Tibial nerve (tissue), 4 donors: ENCODE measurements at regions not wholly inside any gene's neighbourhood (a gene's known extent, or its start where the extent isn't known, plus 50 kb on each side); places are given as distances from the start of the nearest gene placed in this dataset.
A peak's percentile ranks its signal among the peaks of the same experiment; 100 is the strongest.

Experiments
- DNase-seq, 2 donors: peaks; one replicate each; pipeline ENCODE4 v3.0.0-alpha.2; 2019; ENCODE audit warnings: low spot score in 2 of 2
- H3K27ac ChIP-seq, 4 donors: fragments of 200-600 bp; sonication (generic) in 3 of 4; one replicate each; pipeline ENCODE4 v1.5.1; 2017 to 2019; ENCODE audit warnings: mild to moderate bottlenecking in 1 of 4
- H3K27me3 ChIP-seq, 2 donors: fragments of 200-600 bp; sonication (generic) in 1 of 2; one replicate each; pipeline versions ENCODE4 v1.5.1 to v1.6.0; 2017 to 2019
- H3K36me3 ChIP-seq, 3 donors: fragments of 200-600 bp; sonication (generic); one replicate each; pipeline ENCODE4 v1.5.1; 2018 to 2019
- H3K4me1 ChIP-seq, 4 donors: fragments of 200-600 bp; sonication (generic) in 3 of 4; one replicate each; pipeline ENCODE4 v1.5.1; 2017 to 2019
- H3K4me3 ChIP-seq, 4 donors: fragments of 200-600 bp; sonication (generic) in 3 of 4; one replicate each; pipeline ENCODE4 v1.5.1; 2017 to 2019; ENCODE audit warnings: mild to moderate bottlenecking in 1 of 4, moderate library complexity in 1 of 4
- H3K9me3 ChIP-seq, 4 donors: fragments of 200-600 bp; sonication (generic) in 3 of 4; one replicate each; pipeline ENCODE4 v1.5.1; 2017 to 2019
- EP300 ChIP-seq, 2 donors: sonication (generic); formaldehyde crosslinking; IDR thresholded peaks; one replicate each; pipeline ENCODE4 v1.6.1; 2017; ENCODE audit warnings: antibody characterized with exemption in 2 of 2, mild to moderate bottlenecking in 1 of 2
- POLR2A ChIP-seq, 2 donors: fragments of 450-650 bp; IDR thresholded peaks; one replicate each; pipeline ENCODE4 v1.6.1; 2017; ENCODE audit warnings: antibody characterized with exemption in 2 of 2, mild to moderate bottlenecking in 2 of 2, moderate library complexity in 2 of 2
- WGBS, 2 donors: methylation state at CpG; one replicate each; pipeline ENCODE4 v1.1.5; 2018; 5-methylcytosine and 5-hydroxymethylcytosine counted together
- TF ChIP-seq, protein P1 (sequence below), 5 experiments: fragments of 200-600 bp in 3 of 5; fragments of 450-650 bp in 2 of 5; sonication (generic) in 3 of 5; IDR thresholded peaks; one replicate each; pipeline ENCODE4 v1.5.1; 2016 to 2019; ENCODE audit warnings: antibody characterized with exemption in 5 of 5, mild to moderate bottlenecking in 3 of 5, moderate library complexity in 2 of 5

- TF ChIP-seq, protein P1, sequence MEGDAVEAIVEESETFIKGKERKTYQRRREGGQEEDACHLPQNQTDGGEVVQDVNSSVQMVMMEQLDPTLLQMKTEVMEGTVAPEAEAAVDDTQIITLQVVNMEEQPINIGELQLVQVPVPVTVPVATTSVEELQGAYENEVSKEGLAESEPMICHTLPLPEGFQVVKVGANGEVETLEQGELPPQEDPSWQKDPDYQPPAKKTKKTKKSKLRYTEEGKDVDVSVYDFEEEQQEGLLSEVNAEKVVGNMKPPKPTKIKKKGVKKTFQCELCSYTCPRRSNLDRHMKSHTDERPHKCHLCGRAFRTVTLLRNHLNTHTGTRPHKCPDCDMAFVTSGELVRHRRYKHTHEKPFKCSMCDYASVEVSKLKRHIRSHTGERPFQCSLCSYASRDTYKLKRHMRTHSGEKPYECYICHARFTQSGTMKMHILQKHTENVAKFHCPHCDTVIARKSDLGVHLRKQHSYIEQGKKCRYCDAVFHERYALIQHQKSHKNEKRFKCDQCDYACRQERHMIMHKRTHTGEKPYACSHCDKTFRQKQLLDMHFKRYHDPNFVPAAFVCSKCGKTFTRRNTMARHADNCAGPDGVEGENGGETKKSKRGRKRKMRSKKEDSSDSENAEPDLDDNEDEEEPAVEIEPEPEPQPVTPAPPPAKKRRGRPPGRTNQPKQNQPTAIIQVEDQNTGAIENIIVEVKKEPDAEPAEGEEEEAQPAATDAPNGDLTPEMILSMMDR (IDR thresholded peaks at IDR 0.05) = no peak
- no peak for TF ChIP-seq POLR2A (IDR thresholded peaks at IDR 0.05)
- TF ChIP-seq EP300 (IDR thresholded peaks at IDR 0.05) = no peak
- H3K27me3 ChIP-seq = no peaks in the 10 kb centered on the region
- H3K27ac ChIP-seq = no peak overlapping the region
- no peak for DNase-seq
- H3K36me3 ChIP-seq = no peaks in the 10 kb centered on the region
- H3K4me3 ChIP-seq = no peak overlapping the region
- no peaks in the 10 kb centered on the region for H3K9me3 ChIP-seq
- 89 to 96% methylated on average over 3 of the region's 3 CpGs for WGBS, 2 donors
- H3K4me1 ChIP-seq = no peaks in the 10 kb centered on the region
Observed at GRCh38 chr19:28504727-28505126, 708.2 kb downstream of the UQCRFS1 start.

DNA sequence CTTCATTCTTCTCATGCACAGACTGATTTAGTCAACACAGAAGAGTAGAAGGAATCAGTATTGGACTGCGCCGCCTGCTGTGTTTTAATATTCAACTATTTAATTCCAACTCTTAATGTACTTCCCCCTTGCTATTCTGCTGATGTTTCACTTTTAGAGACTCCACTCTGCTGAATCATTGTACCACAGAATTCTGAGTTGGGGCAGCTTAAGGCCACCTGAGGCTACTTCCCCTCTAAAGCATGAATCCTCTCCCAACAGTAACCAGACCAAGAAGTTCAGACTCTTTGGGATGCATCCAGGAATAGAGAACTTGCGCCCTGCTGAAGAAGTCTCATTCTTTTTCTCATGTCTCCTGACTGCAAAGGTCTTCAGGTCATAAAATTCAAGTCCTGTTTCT lies 708.8 kb downstream of the UQCRFS1 start:
- DNase-seq = no peak
- H3K9me3 ChIP-seq = no peaks in the 10 kb centered on the region
- H3K27me3 ChIP-seq = no peaks in the 10 kb centered on the region
- WGBS, 2 donors = 74 to 86% methylated on average over 3 of the region's 3 CpGs
- TF ChIP-seq POLR2A (IDR thresholded peaks at IDR 0.05) (no peak), EP300 (IDR thresholded peaks at IDR 0.05) (peak in 1 of 2 donors; percentile 19)
- no peak overlapping the region for H3K4me3 ChIP-seq
- no peaks in the 10 kb centered on the region for H3K36me3 ChIP-seq
- no peaks in the 10 kb centered on the region for H3K4me1 ChIP-seq
- H3K27ac ChIP-seq = no peak overlapping the region

DNA sequence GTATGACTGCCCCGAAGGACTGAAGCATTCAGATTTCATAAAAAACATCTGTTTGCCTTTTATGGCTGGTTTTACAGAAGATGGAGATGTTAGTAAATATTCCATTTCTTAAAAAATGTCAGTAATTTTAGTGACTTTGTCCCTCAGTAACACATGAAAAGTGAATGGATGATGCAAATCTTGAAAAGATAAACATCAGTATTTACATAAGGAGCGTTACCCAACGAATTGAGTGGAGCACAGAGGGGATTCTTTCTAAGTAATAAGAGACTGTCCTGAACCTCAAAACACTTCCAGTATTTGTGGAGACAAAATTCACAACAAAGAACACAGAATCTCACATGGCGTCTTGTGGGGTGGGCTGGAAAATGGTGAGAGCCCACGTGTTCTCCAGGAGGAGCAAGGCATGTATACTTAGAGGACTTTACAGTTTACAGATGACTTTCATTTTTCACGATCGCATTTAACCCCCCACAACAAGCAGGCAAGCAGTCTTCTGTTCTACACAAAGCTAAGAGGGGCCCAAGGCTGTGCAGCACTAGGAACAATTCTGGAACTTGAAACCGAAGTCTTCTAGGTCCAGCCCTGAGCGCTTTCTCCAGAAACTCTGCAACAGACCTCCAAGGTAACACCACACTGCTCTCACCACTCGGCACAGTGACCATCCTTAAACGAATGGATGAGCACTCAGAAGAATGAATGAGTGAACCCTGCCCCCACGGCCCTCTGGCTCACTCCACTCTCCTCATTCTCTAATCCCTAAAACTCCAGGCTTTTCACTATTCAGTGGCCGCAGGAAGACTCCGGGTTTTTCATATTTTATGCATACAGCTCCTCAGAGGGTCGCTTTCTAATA lies 709.8 kb downstream of the UQCRFS1 start:
- no peak overlapping the region for H3K27ac ChIP-seq
- 55 to 60% methylated on average over 15 of the region's 15 CpGs for WGBS, 2 donors
- no peaks in the 10 kb centered on the region for H3K9me3 ChIP-seq
- H3K4me3 ChIP-seq = no peak overlapping the region
- H3K27me3 ChIP-seq = no peaks in the 10 kb centered on the region
- no peak for TF ChIP-seq EP300 (IDR thresholded peaks at IDR 0.05)
- no peak for TF ChIP-seq POLR2A (IDR thresholded peaks at IDR 0.05)
- TF ChIP-seq, protein P1 (IDR thresholded peaks at IDR 0.05) = no peak
- DNase-seq = no peak
- H3K36me3 ChIP-seq = no peaks in the 10 kb centered on the region
- no peaks in the 10 kb centered on the region for H3K4me1 ChIP-seq

DNA sequence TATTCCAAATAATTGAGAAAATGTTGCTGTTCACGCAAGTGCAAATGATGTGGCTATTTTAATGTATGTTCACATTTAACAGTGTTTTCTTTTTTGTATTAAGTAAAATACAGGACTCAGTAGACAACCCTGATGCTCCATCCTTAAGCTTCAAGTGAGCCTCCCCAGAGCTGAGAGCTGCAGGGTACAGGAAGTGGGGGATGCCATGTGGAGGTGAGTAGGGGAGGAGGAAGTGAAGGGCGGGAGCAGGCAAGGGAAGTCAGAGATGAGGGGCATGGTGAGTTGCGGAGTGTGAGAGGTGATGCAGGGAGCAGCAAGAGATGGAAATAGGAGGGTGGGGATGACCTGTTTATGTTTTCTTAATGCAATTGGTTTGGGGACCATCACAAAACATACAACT lies 711.0 kb downstream of the UQCRFS1 start:
- 69 to 92% methylated on average over 3 of the region's 3 CpGs for WGBS, 2 donors
- no peaks in the 10 kb centered on the region for H3K27me3 ChIP-seq
- H3K27ac ChIP-seq = no peak overlapping the region
- TF ChIP-seq, protein P1 (IDR thresholded peaks at IDR 0.05) = no peak
- TF ChIP-seq POLR2A (IDR thresholded peaks at IDR 0.05) (no peak), EP300 (IDR thresholded peaks at IDR 0.05) (no peak)
- H3K36me3 ChIP-seq = no peaks in the 10 kb centered on the region
- no peak overlapping the region for H3K4me3 ChIP-seq
- no peaks in the 10 kb centered on the region for H3K4me1 ChIP-seq
- no peaks in the 10 kb centered on the region for H3K9me3 ChIP-seq
- no peak for DNase-seq

DNA sequence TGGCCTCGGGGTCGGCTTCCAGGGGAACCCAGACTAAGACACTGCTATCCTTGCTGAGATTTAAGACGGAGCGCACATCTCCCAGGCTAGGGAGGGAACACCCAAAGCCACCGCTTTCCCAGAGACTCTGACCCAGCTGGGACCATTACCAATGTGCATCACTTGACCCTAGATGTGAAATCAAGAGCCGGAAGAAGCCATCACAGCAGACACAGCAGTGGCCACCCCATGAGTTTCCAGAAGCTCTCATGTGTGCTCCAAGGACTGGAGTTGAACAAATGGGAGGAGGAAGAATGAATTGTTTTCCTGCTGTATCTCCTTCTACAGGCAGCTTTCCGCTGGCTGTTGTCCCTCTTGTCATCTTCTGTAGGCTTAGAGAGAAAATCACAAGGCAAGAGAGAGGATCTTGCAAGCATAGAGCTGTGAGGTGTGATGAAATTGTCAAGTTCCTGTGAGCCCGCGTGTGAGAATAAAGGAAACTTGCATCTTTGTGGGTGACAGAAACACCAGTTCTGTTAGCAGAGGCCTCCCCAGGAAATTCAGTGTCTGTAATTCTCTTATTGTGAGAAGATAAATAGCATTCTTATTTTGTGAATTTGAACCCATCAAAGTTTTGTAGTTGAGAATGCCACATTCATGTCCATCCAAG lies 711.8 kb downstream of the UQCRFS1 start:
- WGBS, 2 donors = 89 to 90% methylated on average over 9 of the region's 9 CpGs
- Histone ChIP-seq H3K4me3 (no peak overlapping the region), H3K27me3 (no peaks in the 10 kb centered on the region), H3K27ac (no peak overlapping the region), H3K9me3 (no peaks in the 10 kb centered on the region), H3K36me3 (no peaks in the 10 kb centered on the region), H3K4me1 (no peaks in the 10 kb centered on the region)
- TF ChIP-seq EP300 (IDR thresholded peaks at IDR 0.05) (no peak), POLR2A (IDR thresholded peaks at IDR 0.05) (no peak)
- TF ChIP-seq, protein P1 (IDR thresholded peaks at IDR 0.05) = no peak
- DNase-seq = no peak
